Kidney tubule cell (primary cell): ENCODE measurements at regions not wholly inside any gene's neighbourhood (a gene's known extent, or its start where the extent isn't known, plus 50 kb on each side); places are given as distances from the start of the nearest gene placed in this dataset.
A peak's percentile ranks its signal among the peaks of the same experiment; 100 is the strongest.

Experiments
- DNase-seq: peaks from one replicate; pipeline ENCODE4 v3.0.0-alpha.2; 2018; ENCODE audit warnings: low spot score

- peak; percentile 35 for DNase-seq
Observed at GRCh38 chr9:118059484-118060278, 355.5 kb downstream of the TLR4 start.

GRCh38 chr9:118083161-118083560 lies 379.0 kb downstream of the TLR4 start:
- no peak for DNase-seq

- DNase-seq: peak; percentile 44
Observed at GRCh38 chr9:118088090-118088489, 383.9 kb downstream of the TLR4 start.

- DNase-seq: peak; percentile 15
Observed at GRCh38 chr9:118091226-118091625, 387.0 kb downstream of the TLR4 start.

- DNase-seq: no peak
Observed at GRCh38 chr9:118091711-118092500, 387.7 kb downstream of the TLR4 start.

- DNase-seq: no peak
Observed at GRCh38 chr9:118094387-118094786, 390.2 kb downstream of the TLR4 start.

GRCh38 chr9:118100529-118101419 lies 396.6 kb downstream of the TLR4 start:
- DNase-seq: no peak

- DNase-seq: no peak
Observed at GRCh38 chr9:118104363-118104762, 400.2 kb downstream of the TLR4 start.

GRCh38 chr9:118108971-118109370 lies 404.8 kb downstream of the TLR4 start:
- DNase-seq: peak; percentile 59

- DNase-seq: no peak
Observed at GRCh38 chr9:118109542-118109941, 405.3 kb downstream of the TLR4 start.

- DNase-seq: peak; percentile 91
Observed at GRCh38 chr9:118121361-118121760, 417.2 kb downstream of the TLR4 start.

- no peak for DNase-seq
Observed at GRCh38 chr9:118128313-118128712, 424.1 kb downstream of the TLR4 start.

- peak; percentile 97 for DNase-seq
Observed at GRCh38 chr9:118129541-118129940, 425.3 kb downstream of the TLR4 start.

GRCh38 chr9:118148990-118149389 lies 444.8 kb downstream of the TLR4 start:
- DNase-seq: peak; percentile 8

GRCh38 chr9:118156846-118157245 lies 452.6 kb downstream of the TLR4 start:
- no peak for DNase-seq

- DNase-seq: peak; percentile 68
Observed at GRCh38 chr9:118162716-118163115, 458.5 kb downstream of the TLR4 start.

- DNase-seq: no peak
Observed at GRCh38 chr9:118163751-118164150, 459.5 kb downstream of the TLR4 start.

GRCh38 chr9:118165451-118165850 lies 461.2 kb downstream of the TLR4 start:
- no peak for DNase-seq

- DNase-seq: peak; percentile 67
Observed at GRCh38 chr9:118170032-118170955, 466.1 kb downstream of the TLR4 start.

- DNase-seq: no peak
Observed at GRCh38 chr9:118177241-118177640, 473.0 kb downstream of the TLR4 start.

GRCh38 chr9:118183576-118183975 lies 479.4 kb downstream of the TLR4 start:
- peak; percentile 75 for DNase-seq
